NCI-H82 (cell line): ENCODE measurements at regions not wholly inside any gene's neighbourhood (a gene's known extent, or its start where the extent isn't known, plus 50 kb on each side); places are given as distances from the start of the nearest gene placed in this dataset.
"Not testable (repeated sequence)": the region's sequence is repeated elsewhere in the genome, so short reads cannot be mapped to it uniquely, and the experiment has no call there.

Experiments
- DNase-seq: peaks from one replicate; lab custom pipeline; 2025; lab: John Stamatoyannopoulos, UW

- no peak for DNase-seq
Observed at GRCh38 chr3:70486414-70487017, 174.1 kb upstream of the MDFIC2 start.

- DNase-seq = no peak
Observed at GRCh38 chr3:70476174-70476573, 163.7 kb upstream of the MDFIC2 start.

DNA sequence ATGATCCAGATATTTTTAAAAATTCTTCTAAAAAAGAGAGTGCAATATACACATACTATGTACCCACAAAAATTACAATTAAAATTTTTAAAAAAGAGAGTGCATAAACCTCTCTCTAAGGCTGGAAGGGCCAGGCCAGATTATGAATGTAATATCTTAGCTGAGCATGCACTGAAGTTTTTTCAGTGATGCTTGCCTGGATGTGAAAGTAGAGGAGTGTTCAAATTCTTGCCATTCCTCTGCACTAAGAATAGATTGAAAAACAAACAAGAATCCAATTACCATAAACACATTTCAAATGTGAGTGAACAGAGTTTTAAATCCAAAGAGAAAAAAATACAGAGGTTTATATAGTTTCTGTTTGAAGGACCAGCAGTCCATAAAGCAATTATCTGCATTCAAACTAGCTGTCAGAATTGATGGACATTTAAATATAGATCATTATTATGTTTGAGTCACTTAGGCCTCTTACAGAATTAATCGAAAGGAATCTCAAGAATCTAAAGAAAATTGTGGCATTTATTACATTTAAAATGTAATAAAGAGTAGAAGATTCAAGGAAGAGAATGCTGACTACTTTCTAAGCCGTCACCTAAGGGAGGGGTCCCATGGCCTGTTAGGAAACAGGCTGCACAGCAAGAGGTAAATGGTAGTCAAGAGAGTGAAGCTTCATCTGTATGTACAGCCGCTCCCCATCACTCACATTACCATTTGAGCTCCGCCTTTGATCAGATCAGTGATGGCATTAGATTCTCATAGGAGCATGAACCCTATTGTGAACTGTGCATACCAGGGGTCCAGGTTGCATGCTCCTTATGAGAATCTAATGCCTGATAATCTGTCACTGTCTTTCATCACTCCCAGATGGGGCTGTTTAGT lies 159.3 kb upstream of the MDFIC2 start:
- DNase-seq = no peak

- no peak for DNase-seq
Observed at GRCh38 chr3:70466096-70466495, 153.7 kb upstream of the MDFIC2 start.

GRCh38 chr3:70464876-70465275 lies 152.4 kb upstream of the MDFIC2 start:
- no peak for DNase-seq

GRCh38 chr3:70464465-70464864 lies 152.0 kb upstream of the MDFIC2 start:
- no peak for DNase-seq

DNA sequence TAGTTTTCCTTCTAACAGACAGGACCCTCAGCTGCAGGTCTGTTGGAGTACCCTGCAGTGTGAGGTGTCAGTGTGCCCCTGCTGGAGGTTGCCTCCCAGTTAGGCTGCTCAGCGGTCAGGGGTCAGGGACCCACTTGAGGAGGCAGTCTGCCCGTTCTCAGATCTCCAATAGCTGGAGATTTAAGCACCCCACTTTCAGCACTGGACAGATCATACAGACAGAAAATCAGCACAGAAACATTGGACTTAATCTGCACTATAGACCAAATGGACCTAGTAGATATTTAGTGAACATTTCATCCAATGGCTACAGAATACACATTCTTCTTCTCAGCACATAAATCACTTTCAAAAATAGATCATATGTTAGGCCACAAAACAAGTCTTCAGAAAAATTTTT lies 137.8 kb upstream of the MDFIC2 start:
- not testable (repeated sequence) for DNase-seq

DNA sequence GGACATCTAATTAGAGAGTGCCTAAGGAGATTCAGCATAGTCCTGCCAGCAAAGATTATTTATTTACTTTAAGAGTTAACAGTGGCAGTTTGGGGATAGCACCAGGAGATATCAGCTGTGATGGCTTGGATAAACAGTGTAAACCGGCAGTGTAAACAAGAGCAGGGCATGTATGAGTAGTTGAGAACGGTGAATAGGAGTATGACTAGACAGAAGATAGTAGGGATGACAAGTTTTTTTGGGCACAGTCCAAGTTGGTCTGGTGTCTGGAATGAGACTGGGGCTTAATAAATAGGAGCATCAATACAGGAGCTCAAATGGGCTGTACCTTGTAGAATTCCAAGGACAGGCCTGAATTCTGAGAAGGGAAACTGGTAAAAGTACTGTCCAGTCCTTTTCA lies 123.0 kb upstream of the MDFIC2 start:
- DNase-seq = not testable (repeated sequence)

DNA sequence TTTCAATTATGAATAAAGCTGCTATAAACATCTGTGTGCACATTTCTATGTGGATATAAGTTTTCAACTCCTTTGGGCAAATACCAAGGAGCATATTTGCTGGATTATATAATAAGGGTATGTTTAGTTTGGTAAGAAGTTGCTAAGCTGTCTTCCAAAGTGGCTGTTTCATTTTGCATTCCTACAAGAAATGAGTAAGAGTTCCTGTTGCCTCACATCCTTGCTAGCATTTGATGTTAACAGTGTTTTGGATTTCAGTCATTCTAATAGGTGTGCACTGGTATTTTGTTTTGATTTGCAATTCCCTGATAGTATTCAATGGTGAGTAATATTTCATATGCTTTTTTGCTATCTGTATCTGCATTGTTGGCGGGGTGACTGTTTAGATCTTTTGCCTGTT lies 120.7 kb upstream of the MDFIC2 start:
- DNase-seq = no peak

GRCh38 chr3:70431911-70432310 lies 119.5 kb upstream of the MDFIC2 start:
- no peak for DNase-seq

- DNase-seq = no peak
Observed at GRCh38 chr3:70426071-70426470, 113.6 kb upstream of the MDFIC2 start.

DNA sequence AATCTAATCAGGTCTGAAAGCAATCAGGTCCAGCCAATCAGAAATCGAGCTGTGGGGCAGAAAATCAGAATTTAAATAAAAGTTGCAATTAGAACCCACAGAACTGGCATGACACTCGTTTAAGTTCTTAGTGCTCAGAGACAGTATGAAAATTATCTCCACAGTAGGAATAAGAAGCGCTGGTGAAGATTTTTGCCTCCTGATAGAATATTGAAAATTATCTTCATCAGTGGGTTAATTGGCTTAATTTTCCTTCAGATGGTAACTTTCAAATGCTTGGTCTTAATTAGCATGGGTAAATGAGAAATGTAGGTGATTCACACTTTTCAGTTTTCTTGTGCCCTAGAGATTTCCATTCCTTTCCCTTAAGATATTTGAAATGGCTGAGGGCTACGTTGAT lies 109.1 kb upstream of the MDFIC2 start:
- no peak for DNase-seq

DNA sequence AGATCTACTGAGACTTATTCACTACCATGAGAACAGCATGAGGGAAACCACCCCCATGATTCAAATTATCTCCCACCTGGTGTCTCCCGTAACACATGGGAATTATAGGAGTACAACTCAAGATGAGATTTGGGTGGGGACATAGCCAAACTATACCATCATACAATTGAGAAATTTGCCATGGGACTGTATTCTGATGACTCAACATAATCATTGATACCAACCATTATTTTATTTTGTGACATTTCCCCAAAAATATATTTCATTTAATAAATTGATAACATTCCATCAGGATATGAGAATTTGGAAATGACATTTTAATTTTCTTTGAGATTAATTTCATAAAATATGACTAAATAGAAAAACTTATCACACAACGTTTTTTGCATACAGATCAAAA lies 96.6 kb upstream of the MDFIC2 start:
- no peak for DNase-seq

DNA sequence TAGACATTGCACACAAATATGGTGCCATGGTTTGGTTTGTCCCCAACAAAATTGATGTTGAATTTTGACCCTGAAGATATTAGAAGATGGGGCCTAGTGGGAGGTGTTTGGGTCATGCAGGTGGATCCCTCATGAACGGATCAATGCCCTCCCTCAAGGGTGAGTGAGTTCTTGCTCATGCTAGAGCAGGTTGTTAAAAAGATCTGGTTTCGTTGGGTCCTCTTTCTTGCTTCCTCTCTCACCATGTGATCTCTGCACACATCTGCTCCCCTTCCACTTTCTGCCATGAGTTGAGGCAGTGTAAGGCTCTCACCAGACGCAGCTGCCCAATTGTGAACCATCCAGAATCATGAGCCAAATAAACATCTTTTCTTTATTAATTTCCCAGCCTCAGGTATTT lies 87.8 kb upstream of the MDFIC2 start:
- DNase-seq = no peak

DNA sequence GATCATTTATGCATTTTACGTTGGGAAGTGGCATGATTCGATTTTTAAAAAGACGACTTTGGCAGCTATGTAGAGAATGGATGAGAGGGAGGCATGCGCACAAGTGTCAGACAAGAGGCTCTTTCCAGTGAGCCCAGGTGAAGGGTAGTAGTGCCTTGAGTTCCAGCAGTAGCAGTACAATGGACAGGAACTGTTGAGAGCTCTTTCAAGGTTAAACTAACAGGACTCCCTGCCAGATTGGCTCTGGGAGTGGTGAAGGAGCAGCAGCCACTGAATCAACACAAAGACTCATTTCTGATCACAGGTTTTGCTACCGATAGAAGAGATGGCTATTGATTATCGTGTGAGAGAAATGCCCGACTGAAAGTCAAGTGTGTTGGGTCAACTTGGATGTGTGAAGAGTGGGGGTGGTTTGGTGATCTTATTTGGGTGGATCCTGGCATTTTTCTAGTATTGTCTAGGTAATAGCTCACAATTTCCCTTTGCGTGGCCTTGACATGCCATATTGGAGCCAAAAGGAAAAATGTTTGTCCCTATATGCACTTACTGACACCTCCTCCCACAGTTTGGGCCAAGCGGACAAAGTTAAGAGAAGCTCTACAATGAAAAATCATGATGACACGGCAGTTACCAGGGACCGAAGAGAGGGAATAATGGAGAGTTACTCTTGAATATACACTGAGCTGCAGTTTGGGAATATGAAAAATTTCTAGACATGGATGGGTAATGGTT lies 81.6 kb upstream of the MDFIC2 start:
- no peak for DNase-seq

GRCh38 chr3:70392227-70392626 lies 79.8 kb upstream of the MDFIC2 start:
- no peak for DNase-seq

GRCh38 chr3:70387889-70388288 lies 75.5 kb upstream of the MDFIC2 start:
- DNase-seq = no peak

- DNase-seq = no peak
Observed at GRCh38 chr3:70386846-70387245, 74.4 kb upstream of the MDFIC2 start.

- no peak for DNase-seq
Observed at GRCh38 chr3:70386043-70386442, 73.6 kb upstream of the MDFIC2 start.

DNA sequence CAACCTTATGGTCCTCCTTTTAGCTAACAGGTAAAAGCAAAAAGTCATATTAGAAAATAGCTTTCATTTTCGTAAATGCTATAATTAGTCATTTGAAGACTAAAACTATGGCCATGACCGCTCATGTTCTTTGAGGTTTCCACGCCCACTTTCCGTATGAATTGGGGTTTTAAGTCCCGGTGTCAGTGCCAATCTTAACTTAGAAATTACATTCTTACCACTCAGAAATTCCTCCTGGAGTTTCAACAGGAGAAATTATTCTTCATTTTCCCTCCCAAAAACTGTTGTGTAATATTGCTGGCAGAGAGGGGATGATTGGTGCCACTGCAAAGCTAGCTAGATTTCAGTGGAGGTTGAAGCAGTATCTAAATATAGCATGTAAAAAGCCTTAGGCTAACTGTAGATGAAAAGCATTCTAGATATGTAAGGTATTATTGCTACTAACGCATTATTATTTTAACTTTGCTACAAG lies 71.0 kb upstream of the MDFIC2 start:
- no peak for DNase-seq

- no peak for DNase-seq
Observed at GRCh38 chr3:70374179-70374578, 61.7 kb upstream of the MDFIC2 start.
